Progenitor cell of endocrine pancreas (in vitro differentiated cells): ENCODE measurements at regions not wholly inside any gene's neighbourhood (a gene's known extent, or its start where the extent isn't known, plus 50 kb on each side); places are given as distances from the start of the nearest gene placed in this dataset.

Source experiments
- DNase-seq: peaks from one replicate; pipeline ENCODE4 v3.0.0; 2021; ENCODE audit warnings: low spot score; ENCODE audit not compliant: unreplicated experiment
- H3K27ac Mint-ChIP-seq: 2 replicates; pipeline ENCODE4 v1.8.0; 2021; ENCODE audit warnings: mild to moderate bottlenecking, moderate library complexity, mixed read lengths
- H3K27me3 Mint-ChIP-seq: 2 replicates; pipeline ENCODE4 v1.8.0; 2021; ENCODE audit warnings: mixed read lengths
- H3K36me3 Mint-ChIP-seq: 2 replicates; pipeline ENCODE4 v1.8.0; 2022; ENCODE audit warnings: mixed read lengths; ENCODE audit not compliant: insufficient read depth
- H3K4me1 Mint-ChIP-seq: 2 replicates; pipeline ENCODE4 v1.8.0; 2021; ENCODE audit warnings: low read depth, mixed read lengths
- H3K4me3 Mint-ChIP-seq: 2 replicates; pipeline ENCODE4 v1.8.0; 2021; ENCODE audit warnings: low read depth, mild to moderate bottlenecking, moderate library complexity, mixed read lengths
- H3K9me3 Mint-ChIP-seq: 2 replicates; pipeline ENCODE4 v1.8.0; 2021; ENCODE audit warnings: low read depth, mixed read lengths
- CTCF ChIP-seq: fragments of 200-600 bp; sonication (generic); IDR thresholded peaks from one replicate; pipeline ENCODE4 v1.5.0; 2021; ENCODE audit warnings: antibody characterized with exemption, mild to moderate bottlenecking; ENCODE audit not compliant: unreplicated experiment

- peaks cover 27% of the 10 kb centered on the region for H3K4me1 Mint-ChIP-seq
- H3K36me3 Mint-ChIP-seq: no peaks in the 10 kb centered on the region
- no peak overlapping the region for H3K27ac Mint-ChIP-seq
- H3K27me3 Mint-ChIP-seq: peaks cover 6% of the 10 kb centered on the region
- H3K4me3 Mint-ChIP-seq: no peak overlapping the region
- TF ChIP-seq CTCF: no peak
- DNase-seq: no peak
- H3K9me3 Mint-ChIP-seq: peaks cover 8% of the 10 kb centered on the region
Observed at GRCh38 chr11:127803755-127804154, 783.6 kb downstream of the ETS1 start.

DNA sequence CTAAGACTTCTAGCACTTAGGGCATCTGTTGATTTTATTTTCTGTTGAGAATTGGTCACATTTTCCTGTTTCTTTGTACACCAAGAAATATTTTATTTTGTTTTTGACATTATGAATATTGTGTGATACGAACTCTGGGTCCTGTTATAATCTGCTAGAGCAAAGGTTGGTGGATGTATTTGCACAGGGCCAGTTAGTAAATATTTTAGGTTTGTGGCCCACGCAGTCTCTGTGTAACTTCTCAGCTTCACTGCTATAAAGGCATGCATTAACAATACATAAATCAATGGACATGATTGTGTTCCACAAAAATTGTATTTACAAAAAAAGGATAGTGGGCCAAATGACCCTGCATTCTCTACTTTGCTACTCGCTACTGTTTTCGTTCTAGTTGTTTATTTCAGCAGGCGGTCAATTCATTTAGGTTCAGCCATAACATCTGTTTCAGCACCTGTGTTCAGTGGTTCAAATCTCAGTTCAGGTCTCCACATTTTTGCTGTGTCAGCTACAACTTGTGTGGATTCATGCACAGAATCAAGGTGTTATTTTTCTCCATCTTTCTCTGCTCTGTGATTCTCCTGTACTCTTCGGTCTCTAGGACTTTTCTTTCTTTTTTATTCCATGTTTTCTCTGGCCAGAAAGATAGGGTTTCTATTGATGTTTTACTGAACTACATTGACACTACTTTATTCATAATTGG lies 786.2 kb downstream of the ETS1 start:
- Mint-ChIP-seq H3K9me3 (peaks cover 11% of the 10 kb centered on the region), H3K4me3 (no peak overlapping the region), H3K36me3 (no peaks in the 10 kb centered on the region), H3K27me3 (no peaks in the 10 kb centered on the region), H3K4me1 (peaks cover 18% of the 10 kb centered on the region), H3K27ac (no peak overlapping the region)
- DNase-seq: no peak
- no peak for TF ChIP-seq CTCF

GRCh38 chr11:127795326-127795725 lies 792.0 kb downstream of the ETS1 start:
- Mint-ChIP-seq H3K27ac (no peak overlapping the region), H3K36me3 (no peaks in the 10 kb centered on the region), H3K4me3 (no peak overlapping the region), H3K4me1 (peaks cover 4% of the 10 kb centered on the region), H3K9me3 (peaks cover 10% of the 10 kb centered on the region), H3K27me3 (no peaks in the 10 kb centered on the region)
- TF ChIP-seq CTCF: no peak
- no peak for DNase-seq

DNA sequence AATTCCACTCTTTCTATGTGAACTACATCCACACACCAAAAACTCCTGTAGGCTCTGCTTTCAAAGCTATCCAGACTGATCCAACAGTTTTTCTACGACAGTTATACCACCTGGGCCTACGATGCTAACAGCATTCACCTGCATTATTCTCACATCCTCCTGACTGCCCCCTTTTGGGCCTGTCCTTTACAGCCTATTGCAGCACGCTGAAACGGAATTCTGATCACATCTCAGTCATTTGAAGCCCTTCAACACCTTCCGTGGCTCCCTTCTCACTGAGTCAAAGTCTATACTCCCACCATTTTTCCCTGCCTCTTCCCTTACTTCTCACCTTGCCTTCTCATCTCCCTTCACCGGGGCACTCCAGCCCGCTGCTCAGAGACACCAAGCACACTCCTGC lies 791.3 kb upstream of the KIRREL3 start:
- no peaks in the 10 kb centered on the region for H3K9me3 Mint-ChIP-seq
- no peak overlapping the region for H3K4me3 Mint-ChIP-seq
- H3K27ac Mint-ChIP-seq: no peak overlapping the region
- peaks cover 8% of the 10 kb centered on the region for H3K4me1 Mint-ChIP-seq
- no peak for TF ChIP-seq CTCF
- DNase-seq: no peak
- no peaks in the 10 kb centered on the region for H3K27me3 Mint-ChIP-seq
- no peaks in the 10 kb centered on the region for H3K36me3 Mint-ChIP-seq

DNA sequence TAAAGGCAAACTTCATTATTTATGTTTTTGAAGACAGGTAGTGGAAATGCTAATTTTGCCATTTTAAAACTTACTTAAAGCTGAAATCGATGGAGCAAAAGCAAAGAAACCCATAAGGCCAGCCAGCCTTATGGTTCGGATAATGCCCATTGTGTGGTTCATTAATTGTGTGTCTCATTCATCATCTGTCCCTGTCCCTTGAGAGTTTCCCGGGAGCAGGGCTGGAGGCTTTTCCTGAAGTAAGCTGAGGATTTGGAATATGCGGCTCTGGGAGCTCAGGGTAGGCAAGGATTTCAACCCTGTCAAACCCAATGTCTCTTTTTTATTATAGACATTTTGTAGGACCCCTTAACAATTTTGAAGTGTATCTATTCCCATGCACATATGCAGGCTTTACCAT lies 790.0 kb upstream of the KIRREL3 start:
- H3K4me3 Mint-ChIP-seq: no peak overlapping the region
- TF ChIP-seq CTCF: no peak
- no peak for DNase-seq
- H3K27me3 Mint-ChIP-seq: no peaks in the 10 kb centered on the region
- H3K27ac Mint-ChIP-seq: no peak overlapping the region
- peaks cover 8% of the 10 kb centered on the region for H3K4me1 Mint-ChIP-seq
- H3K36me3 Mint-ChIP-seq: no peaks in the 10 kb centered on the region
- no peaks in the 10 kb centered on the region for H3K9me3 Mint-ChIP-seq
